ENCODE measurements at regions not wholly inside any gene's neighbourhood (a gene's known extent, or its start where the extent isn't known, plus 50 kb on each side); places are given as distances from the start of the nearest gene placed in this dataset.

DNA sequence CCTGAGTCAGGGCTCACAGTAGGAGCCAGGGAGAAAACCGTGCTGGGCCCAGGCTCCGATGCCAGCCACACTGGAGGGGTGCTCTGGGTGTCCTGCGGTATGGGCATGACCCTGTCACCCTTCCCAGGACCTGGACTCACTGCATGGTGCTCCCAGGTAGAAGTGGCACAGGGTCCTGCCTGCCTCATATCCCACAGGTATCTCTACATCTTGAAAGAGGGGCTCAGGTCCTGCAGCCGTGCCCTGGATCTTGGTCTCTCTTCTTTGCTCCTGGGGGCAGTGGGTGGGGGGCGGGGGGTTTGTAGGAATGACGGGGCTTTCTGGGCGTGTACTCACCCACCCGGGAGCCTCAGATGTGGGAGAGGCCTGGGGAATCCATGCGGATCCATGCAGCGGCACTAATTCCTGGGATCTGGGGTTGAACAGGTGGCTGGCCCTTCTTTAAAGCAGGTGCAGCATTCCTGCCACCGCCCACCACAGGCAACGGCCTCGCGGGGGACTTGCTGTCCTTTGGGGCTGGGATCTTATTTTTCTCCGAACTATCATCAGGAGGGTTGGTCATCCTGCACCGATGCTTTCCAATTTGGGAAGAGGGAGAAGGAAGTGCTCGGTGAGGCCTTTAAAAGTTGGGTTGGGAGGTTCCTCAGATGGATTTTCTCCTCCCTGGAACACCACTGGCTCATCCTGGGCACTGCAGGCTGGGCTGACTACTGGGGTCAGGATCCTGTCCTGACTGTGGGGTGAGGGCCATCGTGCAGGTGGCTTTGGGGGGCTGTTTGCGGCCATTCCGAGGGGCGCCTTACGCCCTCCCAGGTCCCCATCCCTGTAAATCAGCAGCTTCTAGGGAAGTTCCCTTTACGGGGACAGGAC lies 886.4 kb downstream of the BRD1 start:
- no peak for DNase-seq

GRCh38 chr22:48940266-48941032 lies 887.2 kb downstream of the BRD1 start:
- no peak for DNase-seq

GRCh38 chr22:48939441-48940265 lies 888.0 kb downstream of the BRD1 start:
- no peak for DNase-seq

GRCh38 chr22:48938741-48939140 lies 888.9 kb downstream of the BRD1 start:
- DNase-seq, result no peak

DNA sequence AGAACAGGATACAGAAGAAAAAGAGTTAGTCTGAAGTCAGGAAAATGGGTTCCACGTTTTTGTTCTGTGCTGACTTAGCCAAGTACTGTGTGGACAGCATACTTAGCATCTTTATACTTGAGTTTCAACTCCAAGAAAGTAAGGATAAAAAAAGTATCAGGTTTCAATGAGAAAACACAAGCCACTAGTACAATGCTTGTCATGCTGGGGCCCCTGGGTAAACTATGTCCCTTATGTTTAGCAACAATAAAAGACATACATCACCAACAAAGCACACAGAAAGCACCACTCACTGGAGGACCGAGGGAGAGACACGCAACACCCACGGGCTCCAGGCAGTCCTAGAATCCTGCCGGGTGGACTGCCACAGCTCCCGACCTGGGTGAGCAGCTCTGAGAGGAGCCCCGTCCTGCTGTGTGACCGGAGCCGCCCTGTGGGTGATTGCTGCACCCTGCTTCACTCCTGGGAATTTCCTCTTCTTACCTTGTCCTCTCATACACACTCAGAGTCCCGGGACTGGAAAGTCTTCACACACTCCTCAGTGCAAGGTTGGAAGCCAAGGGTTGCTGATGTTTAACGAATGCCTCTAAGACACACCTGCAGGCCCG lies 890.5 kb downstream of the BRD1 start:
- DNase-seq, result no peak

GRCh38 chr22:48936391-48936790 lies 891.3 kb downstream of the BRD1 start:
- no peak for DNase-seq

- no peak for DNase-seq
Measured at GRCh38 chr22:48934446-48934845, 893.2 kb downstream of the BRD1 start.

DNA sequence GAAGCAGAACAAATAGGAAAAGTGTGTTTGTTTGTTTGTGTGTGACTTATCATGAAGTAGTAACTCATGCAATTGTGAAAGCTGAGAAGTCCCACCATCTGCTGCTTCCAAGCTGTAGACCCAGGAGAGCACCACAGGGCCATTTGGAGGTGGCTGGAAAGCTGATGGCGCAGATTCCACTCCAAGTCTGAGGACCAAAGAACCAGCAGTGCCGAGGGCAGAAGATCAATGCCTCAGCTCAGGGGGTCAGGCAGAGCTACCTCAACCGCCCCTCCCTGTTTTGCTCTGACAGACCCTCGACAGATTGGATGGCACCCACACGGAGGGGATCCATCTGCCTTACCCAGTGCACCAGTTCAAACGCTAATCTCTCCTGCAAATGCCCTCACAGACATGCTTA lies 896.2 kb downstream of the BRD1 start:
- DNase-seq, result no peak

- DNase-seq, result no peak
Measured at GRCh38 chr22:48929276-48929790, 898.3 kb downstream of the BRD1 start.

GRCh38 chr22:48927591-48927990 lies 900.1 kb downstream of the BRD1 start:
- no peak for DNase-seq

- no peak for DNase-seq
Measured at GRCh38 chr22:48926643-48927042, 901.0 kb downstream of the BRD1 start.

DNA sequence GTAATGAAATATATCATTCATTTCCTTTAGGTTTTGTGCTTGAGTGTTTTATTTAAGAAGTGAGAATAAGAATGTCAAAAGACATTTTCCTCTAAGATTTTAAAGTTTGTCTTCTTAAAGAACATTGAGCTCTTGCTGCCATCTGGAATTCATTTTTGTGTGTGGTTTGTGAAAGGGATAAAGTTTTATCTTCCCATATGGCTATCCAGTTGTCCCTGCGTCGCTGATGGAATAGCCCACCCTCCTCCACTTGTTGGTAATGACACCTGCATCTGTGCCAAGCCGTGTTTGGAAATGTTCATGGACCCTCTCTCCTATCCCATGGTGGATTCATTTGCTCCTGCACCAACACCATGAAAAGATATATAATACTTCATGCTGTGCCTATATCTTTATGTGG lies 901.5 kb downstream of the BRD1 start:
- DNase-seq, result no peak

DNA sequence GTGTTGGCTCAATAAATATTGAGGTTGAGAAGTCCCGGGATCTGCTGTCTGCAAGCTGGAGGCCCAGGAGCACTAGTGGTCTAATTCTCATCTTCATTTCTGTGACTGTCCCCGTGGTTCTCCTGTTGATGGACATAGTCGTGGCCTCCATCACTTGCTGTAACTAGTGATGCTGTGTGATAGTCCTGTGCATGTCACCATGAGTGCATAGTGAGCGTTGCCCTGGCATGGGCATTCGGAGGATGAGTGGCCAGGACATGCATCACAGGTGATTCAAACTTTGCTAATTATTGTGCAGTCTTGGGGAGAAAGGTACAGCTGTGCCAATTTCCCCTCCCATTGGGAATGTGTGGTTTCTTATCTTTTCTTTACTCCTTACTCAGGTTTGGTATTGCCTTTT lies 902.2 kb downstream of the BRD1 start:
- DNase-seq, result no peak

- no peak for DNase-seq
Measured at GRCh38 chr22:48923996-48924395, 903.7 kb downstream of the BRD1 start.

DNA sequence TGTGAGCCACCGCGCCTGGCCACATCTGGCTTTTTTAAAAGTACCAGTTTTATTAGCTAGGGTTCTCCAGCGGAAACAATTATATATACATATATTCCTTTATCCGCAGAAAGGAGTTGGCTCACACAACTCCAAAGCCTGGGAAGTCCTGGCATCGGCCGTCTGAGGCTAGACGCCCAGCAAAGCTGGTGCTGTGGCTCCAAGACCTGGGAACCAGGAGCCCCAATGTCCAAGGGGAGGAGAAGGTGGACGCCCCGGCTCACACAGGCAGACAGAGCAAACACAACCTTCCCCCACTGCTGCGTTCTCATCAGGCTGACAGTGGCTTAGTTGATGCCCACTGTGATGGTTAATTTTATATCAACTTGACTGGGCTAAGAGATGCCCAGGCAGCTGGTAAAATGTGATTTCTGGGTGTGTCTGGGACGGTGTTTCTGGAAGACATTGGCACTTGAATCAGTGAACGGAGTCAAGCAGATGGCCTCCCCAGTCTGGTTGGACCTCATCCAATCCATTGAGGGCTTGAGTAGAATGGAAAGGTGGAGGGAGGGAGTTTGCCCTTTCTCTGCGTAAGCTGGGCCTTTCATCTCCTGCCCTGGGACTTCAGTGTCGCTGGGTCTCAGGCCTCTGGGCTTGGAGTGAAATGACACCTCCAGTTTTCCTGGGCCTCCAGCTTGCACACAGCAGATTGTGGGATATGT lies 904.4 kb downstream of the BRD1 start:
- no peak for DNase-seq

DNA sequence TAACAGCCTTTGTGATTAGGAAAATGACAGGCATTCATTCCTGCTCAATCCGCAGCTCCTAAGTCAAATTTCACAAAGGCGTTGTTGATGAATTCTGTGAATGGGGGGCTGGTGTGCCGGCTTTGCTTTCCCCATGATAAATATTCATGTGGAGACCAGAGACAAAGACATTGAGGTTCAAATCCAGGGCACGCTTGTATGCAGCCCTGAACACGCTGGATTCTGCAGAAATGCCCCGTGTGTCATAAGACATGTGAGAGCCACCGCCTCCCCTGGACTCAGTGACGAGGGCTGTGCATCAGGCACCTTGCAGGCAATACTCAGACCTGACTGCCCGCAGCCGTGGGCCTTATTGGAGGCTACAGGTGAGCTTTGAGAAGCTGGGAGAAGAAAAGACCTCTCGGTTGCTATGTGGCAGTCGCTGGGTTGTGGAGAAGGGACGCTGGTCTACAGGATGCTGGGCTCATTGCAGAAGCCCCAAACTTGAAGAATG lies 906.2 kb downstream of the BRD1 start:
- DNase-seq, result no peak

- DNase-seq, result no peak
Measured at GRCh38 chr22:48920776-48921241, 906.9 kb downstream of the BRD1 start.

GRCh38 chr22:48919851-48920589 lies 907.7 kb downstream of the BRD1 start:
- no peak for DNase-seq

DNA sequence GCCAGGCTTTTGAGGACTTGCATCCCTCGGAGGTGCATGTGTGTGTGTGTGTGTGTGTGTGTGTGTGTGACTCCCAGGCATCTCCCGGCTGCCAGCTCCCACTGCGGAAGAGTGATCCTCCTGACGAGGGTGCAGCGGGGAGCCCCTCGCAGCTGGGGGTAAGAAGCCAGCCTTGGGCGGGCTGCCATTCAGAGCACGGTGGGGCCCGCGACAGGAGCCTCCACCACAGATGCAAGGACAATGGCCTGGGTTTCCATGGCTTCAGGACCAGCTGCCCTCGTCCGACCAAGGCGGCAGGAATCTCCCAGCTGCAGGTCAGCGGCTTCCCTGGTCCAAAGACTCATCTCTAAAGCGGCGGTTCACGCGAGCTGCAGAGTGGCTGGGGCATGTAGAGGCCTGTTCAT lies 908.5 kb downstream of the BRD1 start:
- no peak for DNase-seq

DNA sequence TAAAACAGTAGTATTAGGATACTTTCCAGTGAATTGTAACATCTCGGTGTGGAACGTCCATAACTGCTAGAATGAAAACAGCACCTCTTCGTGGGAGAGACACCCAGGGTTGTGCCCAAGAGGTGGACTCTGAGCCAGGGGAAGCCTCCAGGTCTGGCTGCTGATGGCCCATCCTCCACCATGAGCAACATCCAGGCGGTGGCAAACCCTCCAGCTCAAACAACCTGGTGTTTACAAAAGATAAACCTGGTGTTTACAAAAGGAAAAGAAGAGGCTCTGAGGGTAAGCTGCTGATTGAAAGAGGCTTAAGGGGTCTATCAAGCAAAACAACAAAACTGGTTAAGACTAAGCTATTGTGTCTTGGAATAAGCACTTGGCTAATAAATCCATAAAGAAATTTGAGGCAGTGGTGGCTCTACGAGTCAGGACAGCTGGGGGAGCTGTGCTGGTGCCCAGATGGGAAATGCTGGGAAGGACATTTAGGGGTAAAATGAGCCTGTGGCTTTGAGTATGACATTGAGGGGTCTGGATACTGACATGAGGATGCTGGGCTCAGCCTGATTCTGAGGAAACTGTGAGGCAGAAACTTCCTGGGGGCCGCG lies 909.0 kb downstream of the BRD1 start:
- no peak for DNase-seq
